ENCODE measurements at regions not wholly inside any gene's neighbourhood (a gene's known extent, or its start where the extent isn't known, plus 50 kb on each side); places are given as distances from the start of the nearest gene placed in this dataset.

- 0 out of 2 replicates have a peak, but pooled peaks cover 2% of the 10 kb centered on the region for H3K9me3 ChIP-seq (replicated peaks; ENCODE audit: control insufficient read depth, insufficient read depth, low read depth, low read length)
- BruUV-seq (replicated peaks): no TSS peak
- H3K9me1 ChIP-seq (ENCODE audit: control insufficient read depth, insufficient read depth, low read length): no peaks in the 10 kb centered on the region
- H3K27ac ChIP-seq (ENCODE audit: extremely low read depth, low read depth, low read length): no peak overlapping the region
- H4K20me1 ChIP-seq (replicated peaks; ENCODE audit: control insufficient read depth, insufficient read depth, low read length): no peaks in the 10 kb centered on the region
- no peak overlapping the region for H3K9ac ChIP-seq (ENCODE audit: insufficient read depth in 1 of 2, low read depth in 2 of 2, low read length in 2 of 2)
- ChIA-PET POLR2A (interaction anchor here (0.7 to 0.9 kb wide), 2 partner anchors 8 to 82 kb away, joined by 3 read pairs; partner anchors contain the start of gene SLC35F5), CTCF (ENCODE audit: low intra/inter-chr PET ratio) (no interaction called here)
- H3K79me2 ChIP-seq (ENCODE audit: control insufficient read depth, insufficient read depth, low read length): no peaks in the 10 kb centered on the region
- 40% methylated on average over 2 of the region's 2 CpGs for WGBS (ENCODE audit: insufficient coverage, low coverage, missing lambda C conversion rate)
- in situ Hi-C loops (cut with MboI): no loop called here
- DNase-seq (ENCODE audit: extremely low read depth in 1 of 4, low spot score in 3 of 4) (no peak), FAIRE-seq (no peak), ATAC-seq (no peak)
- no peaks in the 10 kb centered on the region for H3K27me3 ChIP-seq (ENCODE audit: control insufficient read depth in 2 of 2, insufficient read depth in 2 of 2, low read length in 2 of 2)
- no peak overlapping the region for H3K4me2 ChIP-seq (ENCODE audit: insufficient read depth, low read length)
- H2AFZ ChIP-seq (ENCODE audit: low read depth, low read length): no peak overlapping the region
- peaks cover 0 to 9% of the 10 kb centered on the region in 2 experiments; a peak in 2 of 5 replicates for H3K4me1 ChIP-seq (replicated peaks in 1 of 2; ENCODE audit: control insufficient read depth in 2 of 2, insufficient read depth in 2 of 2, low read length in 2 of 2)
- intact Hi-C loops (cut with micrococcal nuclease): no loop called here
- H3K36me3 ChIP-seq (ENCODE audit: control insufficient read depth, insufficient read depth, low read length): no peaks in the 10 kb centered on the region
- no peak overlapping the region for H3K4me3 ChIP-seq
- no peak for TF ChIP-seq RAD51 (IDR thresholded peaks at IDR 0.05; ENCODE audit: borderline replicate concordance, low read depth)
- TF ChIP-seq TFAP4 (CRISPR knock-in tag; IDR thresholded peaks at IDR 0.05; ENCODE audit: borderline replicate concordance): no peak
- TF ChIP-seq REST (IDR thresholded peaks at IDR 0.05; ENCODE audit: borderline replicate concordance): no peak
- no peak for TF ChIP-seq REST (CRISPR knock-in tag; IDR thresholded peaks at IDR 0.05; ENCODE audit: low read depth)
- TF ChIP-seq TAF7 (tag; IDR thresholded peaks at IDR 0.05): no peak
- TF ChIP-seq KDM5B (IDR thresholded peaks at IDR 0.05; ENCODE audit: insufficient replicate concordance, low read depth, low read length): no peak
- TF ChIP-seq NR2C1 (IDR thresholded peaks at IDR 0.05): no peak
- TF ChIP-seq NR2C1 (tag; IDR thresholded peaks at IDR 0.05): no peak
- no peak for TF ChIP-seq STAT5B (CRISPR knock-in tag; IDR thresholded peaks at IDR 0.05)
- TF ChIP-seq RBM25 (IDR thresholded peaks at IDR 0.05; ENCODE audit: low read depth, low read length, severe bottlenecking): no peak
- no peak for TF ChIP-seq NFE2 (IDR thresholded peaks at IDR 0.05; ENCODE audit: low read depth)
- no peak for TF ChIP-seq ZFP91 (CRISPR knock-in tag; IDR thresholded peaks at IDR 0.05)
- TF ChIP-seq NR2F6 (CRISPR knock-in tag; IDR thresholded peaks at IDR 0.05): no peak
- TF ChIP-seq PCBP1 (IDR thresholded peaks at IDR 0.05; ENCODE audit: low read depth, low read length, poor library complexity, severe bottlenecking): no peak
These were observed 51.6 kb upstream of the ACTR3 start for GRCh38 chr2:113838277-113838676.
